NCI-H1694 (cell line): ENCODE measurements at regions not wholly inside any gene's neighbourhood (a gene's known extent, or its start where the extent isn't known, plus 50 kb on each side); places are given as distances from the start of the nearest gene placed in this dataset.
A peak's percentile ranks its signal among the peaks of the same experiment; 100 is the strongest.

Experiments used
- DNase-seq: peaks from one replicate; lab custom pipeline; 2025; lab: John Stamatoyannopoulos, UW

GRCh38 chr1:55618199-55618598 is 403.0 kb upstream of the USP24 start:
- DNase-seq, result no peak

GRCh38 chr1:55617288-55617982 is 402.3 kb upstream of the USP24 start:
- no peak for DNase-seq

- DNase-seq, result no peak
Observed at GRCh38 chr1:55612988-55613387, 397.8 kb upstream of the USP24 start.

- no peak for DNase-seq
Observed at GRCh38 chr1:55611123-55611522, 396.0 kb upstream of the USP24 start.

GRCh38 chr1:55610203-55610602 is 395.0 kb upstream of the USP24 start:
- no peak for DNase-seq

GRCh38 chr1:55609630-55610029 is 394.5 kb upstream of the USP24 start:
- DNase-seq, result no peak

- no peak for DNase-seq
Observed at GRCh38 chr1:55605155-55605554, 390.0 kb upstream of the USP24 start.

- DNase-seq, result no peak
Observed at GRCh38 chr1:55604749-55605148, 389.6 kb upstream of the USP24 start.

GRCh38 chr1:55604179-55604578 is 389.0 kb upstream of the USP24 start:
- DNase-seq, result no peak

- no peak for DNase-seq
Observed at GRCh38 chr1:55600242-55600641, 385.1 kb upstream of the USP24 start.

- no peak for DNase-seq
Observed at GRCh38 chr1:55597910-55598309, 382.7 kb upstream of the USP24 start.

- no peak for DNase-seq
Observed at GRCh38 chr1:55594701-55595100, 379.5 kb upstream of the USP24 start.

- no peak for DNase-seq
Observed at GRCh38 chr1:55593298-55593697, 378.1 kb upstream of the USP24 start.

- DNase-seq, result no peak
Observed at GRCh38 chr1:55592122-55592521, 377.0 kb upstream of the USP24 start.

- no peak for DNase-seq
Observed at GRCh38 chr1:55589671-55590297, 374.6 kb upstream of the USP24 start.

- no peak for DNase-seq
Observed at GRCh38 chr1:55588309-55588708, 373.1 kb upstream of the USP24 start.

GRCh38 chr1:55586771-55587170 is 371.6 kb upstream of the USP24 start:
- DNase-seq, result no peak

- DNase-seq, result no peak
Observed at GRCh38 chr1:55585402-55585792, 370.2 kb upstream of the USP24 start.

GRCh38 chr1:55584526-55585401 is 369.6 kb upstream of the USP24 start:
- DNase-seq, result peak; percentile 83

- no peak for DNase-seq
Observed at GRCh38 chr1:55582084-55582483, 366.9 kb upstream of the USP24 start.

GRCh38 chr1:55580845-55581332 is 365.7 kb upstream of the USP24 start:
- DNase-seq, result no peak

GRCh38 chr1:55579332-55580001 is 364.3 kb upstream of the USP24 start:
- no peak for DNase-seq
